Stromal cell of bone marrow (primary cell): ENCODE measurements at regions not wholly inside any gene's neighbourhood (a gene's known extent, or its start where the extent isn't known, plus 50 kb on each side); places are given as distances from the start of the nearest gene placed in this dataset.
"Not testable (repeated sequence)": the region's sequence is repeated elsewhere in the genome, so short reads cannot be mapped to it uniquely, and the experiment has no call there.

ENCODE experiments used
- DNase-seq: peaks from one replicate; pipeline ENCODE4 v3.0.0-alpha.2; 2012; ENCODE audit warnings: low read depth

GRCh38 chr11:69572233-69572860 is 68.6 kb upstream of the CCND1 start:
- DNase-seq = no peak

- no peak for DNase-seq
These were observed 68.1 kb upstream of the CCND1 start for GRCh38 chr11:69572861-69573260.

DNA sequence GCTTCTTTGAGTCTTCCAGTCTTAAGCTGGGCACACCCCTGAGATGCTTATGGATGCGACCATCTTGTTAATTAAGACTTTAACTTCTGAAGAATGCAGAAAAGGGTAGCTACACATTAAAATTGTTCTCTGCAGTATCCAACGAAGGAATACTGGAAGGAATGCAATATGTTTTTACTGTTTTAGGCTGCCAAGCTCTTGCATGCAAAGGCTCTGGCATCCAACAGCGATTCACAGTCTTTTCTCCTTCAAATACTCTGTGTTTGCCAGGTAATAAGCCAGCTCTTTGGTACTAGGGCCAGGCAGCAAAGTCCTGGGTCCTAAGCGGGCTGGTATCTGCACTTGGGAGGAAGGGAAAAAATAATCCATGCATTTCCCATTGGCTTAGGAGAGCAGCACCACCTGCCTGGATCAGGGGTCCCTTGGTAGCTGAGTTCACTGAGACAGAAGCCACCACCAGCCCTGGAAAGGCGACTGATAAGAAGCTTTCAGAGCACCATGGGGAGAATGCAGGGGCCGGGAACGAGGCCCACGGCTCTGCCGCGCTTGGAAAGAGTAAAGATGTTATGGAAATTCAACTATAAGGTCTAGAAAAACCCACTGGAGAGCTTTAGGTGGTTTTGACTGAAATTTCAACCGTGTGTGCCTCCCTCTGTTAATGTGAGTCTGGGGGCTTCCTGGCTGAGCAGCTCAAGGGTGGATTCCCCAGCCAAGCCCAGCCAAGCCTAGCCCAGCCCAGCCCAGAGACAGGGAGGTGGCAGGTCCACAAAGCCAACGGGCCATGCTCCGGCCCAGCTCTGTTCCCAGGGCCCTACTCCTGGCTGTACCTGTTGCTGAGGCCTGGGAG is 67.0 kb upstream of the CCND1 start:
- no peak for DNase-seq

- no peak for DNase-seq
These were observed 66.2 kb upstream of the CCND1 start for GRCh38 chr11:69574608-69575255.

DNA sequence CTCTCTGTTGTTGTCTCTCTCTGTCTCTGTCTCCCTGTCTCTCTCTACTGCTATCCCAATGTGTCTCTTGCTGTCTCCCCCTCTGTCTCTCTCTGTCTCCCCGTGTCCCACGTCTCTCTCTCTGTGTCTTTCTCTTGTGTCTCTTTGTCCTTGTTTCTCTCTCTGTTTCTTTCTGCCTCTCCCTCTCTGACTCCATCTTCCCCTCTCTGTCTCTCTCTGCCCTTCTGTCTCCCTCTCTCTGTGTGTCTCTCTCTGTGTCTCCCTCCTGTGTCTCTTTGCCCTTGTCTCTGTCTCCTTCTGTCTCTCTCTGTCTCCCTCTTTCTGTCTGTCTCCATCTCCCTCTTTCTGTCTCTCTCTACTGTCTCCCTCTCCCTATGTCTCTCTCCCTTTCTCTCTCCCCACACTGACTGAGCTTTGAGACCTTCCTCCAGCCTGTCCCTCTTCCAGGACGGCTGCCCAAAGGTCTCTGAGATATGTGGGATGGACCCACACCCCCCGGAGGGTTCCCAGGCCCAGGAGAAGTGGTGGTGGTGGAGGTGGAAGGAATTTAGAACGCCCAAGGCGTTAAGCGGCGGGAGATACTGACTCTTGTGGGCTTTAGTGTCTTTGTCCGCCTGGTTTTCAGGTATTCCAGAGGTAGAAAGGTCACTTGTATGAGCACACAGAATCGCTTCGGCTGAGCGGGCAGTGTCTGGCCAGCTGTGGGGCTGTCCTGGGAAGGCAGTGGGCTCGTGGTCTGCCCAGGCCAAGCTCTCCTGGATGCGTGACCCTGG is 65.5 kb upstream of the CCND1 start:
- DNase-seq = no peak

GRCh38 chr11:69576069-69576782 is 64.7 kb upstream of the CCND1 start:
- DNase-seq = no peak

DNA sequence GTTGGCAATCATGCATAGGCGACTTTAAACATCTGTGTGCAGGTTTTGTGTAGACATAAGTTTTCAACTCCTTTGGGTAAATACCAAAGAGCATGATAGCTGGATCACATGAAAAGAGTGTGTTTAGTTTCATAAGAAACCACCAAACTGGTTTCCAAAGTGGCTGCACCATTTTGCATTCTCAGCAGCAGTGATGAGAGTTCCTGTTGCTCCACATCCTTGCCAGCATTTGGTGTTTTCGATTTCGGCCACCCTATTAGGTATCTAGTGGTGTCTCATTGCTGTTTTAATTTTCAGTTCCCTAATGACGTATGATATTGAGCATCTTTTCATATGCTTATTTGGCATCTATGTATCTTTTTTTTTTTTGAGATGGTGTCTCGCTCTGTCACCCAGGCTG is 62.8 kb upstream of the CCND1 start:
- no peak for DNase-seq

GRCh38 chr11:69580529-69580928 is 60.4 kb upstream of the CCND1 start:
- DNase-seq = no peak

- DNase-seq = no peak
These were observed 58.0 kb upstream of the CCND1 start for GRCh38 chr11:69582756-69583467.

- no peak for DNase-seq
These were observed 56.8 kb upstream of the CCND1 start for GRCh38 chr11:69584160-69584559.

GRCh38 chr11:69585385-69585784 is 55.6 kb upstream of the CCND1 start:
- no peak for DNase-seq

GRCh38 chr11:69587454-69588090 is 53.4 kb upstream of the CCND1 start:
- peak; percentile 16 for DNase-seq

GRCh38 chr11:69588270-69588669 is 52.7 kb upstream of the CCND1 start:
- peak; percentile 82 for DNase-seq

GRCh38 chr11:69590088-69590487 is 50.9 kb upstream of the CCND1 start:
- DNase-seq = not testable (repeated sequence)
